ENCODE measurements at regions not wholly inside any gene's neighbourhood (a gene's known extent, or its start where the extent isn't known, plus 50 kb on each side); places are given as distances from the start of the nearest gene placed in this dataset.
A peak's percentile ranks its signal among the peaks of the same experiment; 100 is the strongest.

GRCh38 chr16:85312642-85313525 lies 200.6 kb upstream of the CIBAR2 start:
- no peak for DNase-seq

GRCh38 chr16:85313526-85314301 lies 201.4 kb upstream of the CIBAR2 start:
- no peak for DNase-seq

- DNase-seq: no peak
Measured at GRCh38 chr16:85314512-85314971, 202.3 kb upstream of the CIBAR2 start.

GRCh38 chr16:85315866-85316265 lies 203.6 kb upstream of the CIBAR2 start:
- DNase-seq: no peak

GRCh38 chr16:85316321-85316919 lies 204.1 kb upstream of the CIBAR2 start:
- DNase-seq: peak; percentile 81

- DNase-seq: no peak
Measured at GRCh38 chr16:85316944-85317343, 204.7 kb upstream of the CIBAR2 start.

GRCh38 chr16:85317704-85318103 lies 205.4 kb upstream of the CIBAR2 start:
- no peak for DNase-seq

GRCh38 chr16:85319208-85319983 lies 207.1 kb upstream of the CIBAR2 start:
- no peak for DNase-seq

- no peak for DNase-seq
Measured at GRCh38 chr16:85319984-85320440, 207.7 kb upstream of the CIBAR2 start.

GRCh38 chr16:85320677-85321385 lies 208.6 kb upstream of the CIBAR2 start:
- no peak for DNase-seq

GRCh38 chr16:85321509-85322271 lies 209.4 kb upstream of the CIBAR2 start:
- DNase-seq: no peak

- DNase-seq: no peak
Measured at GRCh38 chr16:85323230-85323960, 211.1 kb upstream of the CIBAR2 start.

- DNase-seq: no peak
Measured at GRCh38 chr16:85323961-85324253, 211.6 kb upstream of the CIBAR2 start.

- no peak for DNase-seq
Measured at GRCh38 chr16:85324488-85324887, 212.2 kb upstream of the CIBAR2 start.

GRCh38 chr16:85326113-85326793 lies 214.0 kb upstream of the CIBAR2 start:
- DNase-seq: no peak

- no peak for DNase-seq
Measured at GRCh38 chr16:85326794-85327181, 214.5 kb upstream of the CIBAR2 start.

GRCh38 chr16:85327731-85328675 lies 215.7 kb upstream of the CIBAR2 start:
- DNase-seq: no peak

GRCh38 chr16:85328676-85329058 lies 216.4 kb upstream of the CIBAR2 start:
- no peak for DNase-seq
